HG03108 (cell line): ENCODE measurements at regions not wholly inside any gene's neighbourhood (a gene's known extent, or its start where the extent isn't known, plus 50 kb on each side); places are given as distances from the start of the nearest gene placed in this dataset.

Source experiments
- ATAC-seq: cut with Tn5 transposase; IDR thresholded peaks from one replicate; pipeline ENCODE4 v1.9.1; 2021; ENCODE audit warnings: moderate library complexity; ENCODE audit not compliant: unreplicated experiment

DNA sequence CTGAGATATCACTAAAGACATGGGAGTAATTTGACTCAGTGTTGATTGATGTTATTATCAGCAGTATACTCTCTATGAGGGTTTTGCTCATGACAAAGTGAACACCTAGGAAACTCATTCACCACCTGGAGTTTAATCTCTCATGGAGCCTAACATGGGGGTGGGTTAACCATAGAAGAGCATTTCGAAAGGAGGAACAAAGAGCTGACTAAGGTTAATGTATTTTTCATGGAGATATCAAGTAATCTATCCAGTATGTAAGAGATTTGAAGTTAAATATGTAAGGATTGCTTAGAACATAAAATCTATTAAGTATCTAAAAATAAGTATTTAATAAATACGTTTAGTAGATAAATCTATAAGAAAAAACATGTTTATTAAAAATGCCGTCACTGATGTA is 917.8 kb downstream of the EPHA4 start:
- no peak for ATAC-seq

DNA sequence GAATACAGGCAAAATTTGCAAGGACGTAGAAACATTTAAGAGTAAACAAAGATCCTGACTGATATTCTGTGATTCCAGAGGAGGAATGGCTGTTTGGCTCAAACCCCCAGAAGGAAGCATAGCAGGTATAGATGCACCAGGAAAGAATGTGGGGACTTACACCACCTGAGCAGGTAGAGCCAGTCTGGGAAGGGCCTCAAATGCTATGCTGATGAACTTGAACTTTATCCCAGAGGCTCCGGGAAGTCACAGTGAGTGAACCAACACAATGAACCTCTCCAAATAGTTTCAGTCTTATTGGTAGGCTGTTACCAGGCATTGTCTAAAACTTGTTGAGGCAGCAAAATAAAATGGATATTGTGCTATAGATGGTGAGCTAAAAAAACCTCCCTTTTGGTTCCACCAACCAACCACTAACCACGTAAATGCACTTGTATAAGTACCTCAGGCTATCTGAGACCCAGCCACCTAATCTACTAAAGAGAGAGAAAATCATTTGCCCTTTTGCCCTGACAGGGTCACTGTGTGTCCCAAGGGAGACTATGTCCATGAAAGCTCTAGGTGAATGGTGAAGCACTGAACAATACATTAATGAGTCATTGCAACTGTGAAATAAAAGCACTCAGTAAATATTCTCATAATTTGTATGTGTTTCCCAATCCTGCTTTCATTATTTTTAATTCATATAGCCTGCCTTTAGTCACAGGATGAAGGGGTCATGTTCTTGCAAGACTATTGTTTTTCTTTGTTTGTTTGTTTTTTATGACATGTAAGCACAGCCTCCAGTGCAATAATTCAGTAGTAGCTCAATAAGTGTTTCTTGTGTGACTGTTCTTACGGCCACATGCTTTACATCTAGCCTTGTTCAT is 911.6 kb downstream of the EPHA4 start:
- no peak for ATAC-seq

DNA sequence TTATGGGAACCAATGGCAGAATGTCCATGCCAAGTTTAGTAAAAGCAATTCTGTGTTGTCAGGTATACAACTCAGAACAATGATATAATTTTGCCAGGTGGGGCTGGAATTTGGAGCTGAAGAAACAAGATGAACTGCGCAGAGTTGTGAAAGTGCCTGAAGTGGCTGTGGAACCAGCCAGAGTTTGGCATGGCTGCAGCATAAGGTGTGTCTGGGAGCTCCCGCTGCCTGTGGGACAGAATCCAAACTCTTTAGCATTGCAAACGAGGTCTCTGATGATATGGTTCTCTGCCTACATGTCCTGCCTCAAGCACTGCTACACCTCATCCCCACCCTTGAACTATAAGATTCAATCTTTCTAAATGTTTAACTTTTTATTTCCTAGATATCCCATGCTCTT is 909.7 kb downstream of the EPHA4 start:
- no peak for ATAC-seq

DNA sequence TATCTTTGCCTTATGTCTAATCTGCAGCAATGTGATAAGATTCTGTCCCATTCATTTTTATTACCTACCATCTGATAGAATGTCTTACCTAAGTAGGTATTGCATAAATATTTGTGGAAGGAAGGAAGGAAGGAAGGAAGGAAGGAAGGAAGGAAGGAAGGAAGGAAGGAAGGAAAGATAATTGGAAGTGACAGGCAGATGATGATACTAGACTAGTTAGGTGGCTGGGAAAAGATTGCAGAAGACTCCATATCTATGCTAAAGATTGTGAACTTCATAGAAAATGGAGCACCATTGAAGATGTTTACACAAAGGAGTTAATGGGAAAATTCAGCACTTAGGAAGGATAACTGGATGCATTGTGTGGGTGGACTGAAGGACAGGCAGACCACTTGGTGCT is 909.0 kb downstream of the EPHA4 start:
- ATAC-seq: no peak

DNA sequence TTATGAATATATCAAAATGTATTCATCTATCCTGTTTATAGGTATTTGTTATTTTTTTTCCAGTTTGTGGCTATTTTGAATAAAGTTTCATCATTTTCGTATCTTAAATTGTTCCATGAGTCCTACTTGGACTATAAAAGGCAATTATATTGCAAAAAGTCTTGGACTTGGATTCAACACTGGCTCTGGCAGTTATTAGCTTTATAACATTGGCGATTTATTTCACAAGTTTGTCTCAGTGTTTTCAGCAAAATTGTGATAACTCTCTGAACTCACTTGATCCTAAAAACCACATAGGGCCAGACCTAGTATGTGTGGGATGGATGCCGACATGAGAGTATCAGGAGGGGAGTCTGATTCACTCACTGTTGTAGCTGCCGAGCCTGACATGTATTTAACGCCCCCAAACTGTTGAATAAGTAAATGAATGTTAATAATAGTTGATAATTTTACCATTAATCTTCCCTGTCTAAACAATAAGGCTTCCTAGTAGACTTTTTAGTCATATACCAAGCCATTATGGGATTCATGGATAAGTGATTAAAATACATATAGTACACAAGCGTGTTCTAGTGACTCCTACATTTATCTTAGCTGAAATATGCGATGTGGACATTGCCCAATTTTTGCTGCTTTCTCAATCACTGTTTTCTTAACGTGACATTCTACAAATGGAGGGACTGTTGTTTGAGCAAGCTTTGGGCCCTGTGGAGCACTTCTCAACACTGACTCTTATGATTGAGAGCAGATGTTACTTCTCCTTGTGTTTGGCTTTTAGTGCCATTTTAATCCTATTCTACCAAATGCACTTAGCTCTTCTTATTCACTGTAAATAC is 907.6 kb downstream of the EPHA4 start:
- no peak for ATAC-seq

DNA sequence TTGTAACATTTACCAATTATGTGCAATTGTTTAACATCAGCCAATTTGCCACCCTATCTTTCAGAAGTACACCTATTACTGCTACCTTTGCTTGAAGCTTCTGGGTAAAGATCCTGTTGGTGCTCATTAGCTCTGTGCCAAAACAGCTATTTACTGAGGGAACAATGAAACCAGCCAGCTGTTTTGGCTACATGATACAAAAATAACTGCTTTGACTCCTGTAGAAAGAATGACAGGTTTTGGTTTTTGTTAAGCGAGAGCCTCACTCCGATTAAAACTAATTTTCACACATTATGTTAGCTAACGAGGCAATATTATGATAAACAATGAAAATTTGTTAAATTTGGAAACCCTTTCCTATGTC is 907.0 kb downstream of the EPHA4 start:
- ATAC-seq: no peak

DNA sequence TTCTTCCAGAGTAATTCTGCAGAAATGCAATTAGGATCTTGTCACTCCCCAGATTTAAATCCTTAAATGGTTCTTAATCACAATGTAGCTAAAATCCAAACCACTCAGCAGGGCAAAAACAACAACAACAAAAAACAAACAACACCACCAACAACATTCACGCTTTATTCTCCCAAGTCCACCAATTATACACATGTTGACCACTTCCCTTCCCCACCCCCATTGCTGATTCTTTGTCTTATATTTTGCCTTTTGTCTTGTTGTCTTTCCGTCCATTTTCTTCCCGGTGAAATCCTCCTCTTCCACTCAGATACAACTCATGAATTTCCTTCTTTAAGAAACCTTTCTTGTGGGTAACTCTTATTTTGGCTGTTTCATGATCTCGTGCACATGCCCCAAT is 902.8 kb downstream of the EPHA4 start:
- ATAC-seq: no peak

DNA sequence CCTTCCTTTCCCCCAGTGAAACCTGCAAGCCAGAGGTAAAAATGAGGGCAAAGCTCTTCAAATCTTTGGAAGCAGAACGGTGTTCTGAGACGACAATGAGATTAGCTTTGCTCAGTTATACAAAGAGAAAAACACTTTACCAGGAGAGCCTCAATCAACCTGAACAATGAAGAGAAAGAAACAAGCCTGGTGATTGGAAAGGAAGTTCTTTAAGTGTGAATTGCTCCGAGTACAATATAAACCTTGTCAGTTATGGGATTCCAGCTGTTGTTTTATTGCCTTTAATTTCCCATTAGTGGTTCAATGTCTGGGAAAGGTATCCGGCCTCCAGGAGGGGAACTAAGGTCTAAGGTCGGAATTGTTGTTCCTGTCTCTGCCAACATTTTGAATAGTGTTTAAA is 901.6 kb downstream of the EPHA4 start:
- no peak for ATAC-seq

DNA sequence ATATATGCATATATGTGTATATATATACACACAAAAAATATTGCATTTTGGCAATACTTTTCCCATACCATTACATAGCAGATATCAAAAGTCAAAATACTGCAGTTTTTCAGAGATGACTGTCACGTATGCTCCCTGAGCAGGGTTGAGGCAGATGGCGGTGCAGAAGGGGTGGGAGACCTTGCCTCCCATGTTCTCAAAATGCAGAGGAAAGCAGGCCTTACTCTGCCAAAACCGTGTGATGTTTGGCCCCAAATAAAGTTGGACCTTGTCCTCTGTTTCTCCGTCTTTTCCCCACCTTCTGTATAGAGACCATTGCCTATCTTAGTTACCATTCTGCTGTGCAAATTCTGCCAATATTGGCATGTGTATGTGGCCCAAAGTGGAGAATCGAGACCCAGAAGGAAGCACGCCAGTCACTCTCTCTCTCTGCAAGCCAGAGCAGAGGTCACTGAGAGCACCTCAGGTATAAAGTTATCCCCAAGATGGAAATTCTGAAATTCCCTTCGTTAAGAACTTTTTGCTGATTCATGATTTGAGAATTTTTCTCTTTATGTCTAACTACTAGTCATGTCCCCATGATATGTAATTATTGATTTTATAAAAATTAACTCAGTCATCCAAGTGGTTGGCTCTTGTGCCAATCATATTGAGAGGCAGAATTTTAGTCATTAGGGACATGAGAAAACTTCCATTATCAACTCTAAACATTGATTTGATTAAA is 898.8 kb downstream of the EPHA4 start:
- ATAC-seq: no peak

DNA sequence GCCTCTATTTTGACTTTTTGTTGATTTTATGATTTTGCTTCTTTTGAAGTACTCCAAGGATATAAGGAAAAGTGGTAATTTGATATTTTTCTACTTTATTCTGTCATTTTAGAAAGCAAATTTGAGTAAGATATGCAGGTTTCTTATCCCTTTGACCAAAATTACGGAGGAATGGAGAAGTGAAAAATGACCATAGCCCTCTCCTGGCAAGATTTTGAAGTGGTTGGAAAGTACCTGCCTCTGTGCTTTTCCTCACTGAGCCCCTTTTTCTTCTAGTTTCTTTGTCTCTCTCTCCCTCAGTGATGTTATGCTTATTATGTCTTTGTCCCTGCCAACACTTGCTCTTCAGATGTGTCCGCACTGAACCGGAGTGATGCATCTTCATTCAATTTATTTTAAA is 898.1 kb downstream of the EPHA4 start:
- no peak for ATAC-seq

DNA sequence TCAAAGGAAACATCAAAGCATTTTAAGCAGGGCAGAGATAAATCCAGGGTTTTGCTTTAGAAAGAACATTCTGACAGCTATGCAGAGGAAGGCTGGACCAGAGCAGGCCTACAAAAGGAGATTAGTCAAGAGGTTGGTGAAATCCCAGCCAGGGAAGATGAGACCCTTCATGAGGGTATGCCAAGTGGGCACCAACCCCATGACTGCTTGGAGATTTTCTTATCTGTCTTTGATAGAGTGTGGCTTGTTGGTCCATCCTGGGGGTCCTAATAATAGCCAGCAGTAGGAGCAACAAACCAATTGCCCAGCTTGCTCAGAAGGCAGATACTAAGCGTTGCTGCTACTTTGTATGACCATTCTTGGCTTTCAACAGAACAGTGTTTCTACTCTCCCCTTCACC is 895.4 kb downstream of the EPHA4 start:
- ATAC-seq: no peak

DNA sequence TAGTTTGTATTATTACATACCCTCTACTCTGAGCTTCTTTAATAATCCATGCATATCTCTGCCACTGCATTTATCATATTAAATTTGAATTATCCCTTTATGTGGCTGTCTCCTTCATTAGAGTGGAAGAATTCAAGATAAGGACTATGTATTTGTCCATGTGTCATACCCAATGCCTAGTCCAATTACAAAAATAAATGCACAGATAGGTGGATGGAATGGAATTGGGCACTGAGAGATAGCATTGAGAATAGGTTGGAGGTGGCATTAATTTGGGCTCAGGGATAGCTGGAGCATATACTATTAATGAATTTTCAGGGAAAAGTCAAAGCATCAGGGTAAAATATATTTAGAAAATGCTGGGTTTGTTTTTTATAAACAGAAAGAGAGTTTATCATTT is 893.2 kb downstream of the EPHA4 start:
- ATAC-seq: no peak

DNA sequence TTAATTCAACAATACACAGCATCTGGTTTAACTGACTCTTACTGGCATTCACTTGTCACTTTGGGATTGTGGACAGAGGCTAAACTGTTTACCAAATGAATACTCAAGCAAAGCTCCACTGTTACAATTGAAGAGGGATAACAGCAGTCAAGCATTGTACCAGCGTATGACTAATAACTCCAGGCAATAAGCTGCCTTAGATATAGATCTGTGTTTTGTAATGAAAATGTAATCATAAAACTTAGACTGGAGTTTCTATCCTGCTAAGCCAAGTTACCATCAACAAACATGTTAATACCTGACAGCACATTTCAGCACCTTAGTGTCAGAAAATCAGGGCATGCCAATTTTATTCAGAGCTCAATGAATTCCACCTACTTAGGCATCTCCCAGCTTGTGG is 889.5 kb downstream of the EPHA4 start:
- ATAC-seq: no peak

DNA sequence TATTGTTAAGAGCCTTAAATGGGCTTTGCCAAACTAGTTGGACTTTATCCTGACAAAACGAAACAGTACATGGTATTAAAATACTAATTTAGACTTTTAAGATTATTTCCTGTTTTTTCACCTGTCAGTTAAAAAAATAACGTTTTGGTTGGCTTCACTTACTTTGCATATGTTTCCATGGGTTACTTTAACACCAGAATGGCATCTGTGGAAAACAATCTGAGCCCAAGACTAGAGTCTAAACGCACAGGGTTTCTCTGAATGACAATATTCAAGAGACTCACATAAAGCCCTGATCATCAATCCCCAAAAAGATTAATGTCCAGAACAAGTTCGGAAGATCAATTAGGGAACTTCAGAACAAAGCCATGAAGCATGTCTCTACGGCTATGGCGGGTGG is 888.0 kb downstream of the EPHA4 start:
- ATAC-seq: no peak

DNA sequence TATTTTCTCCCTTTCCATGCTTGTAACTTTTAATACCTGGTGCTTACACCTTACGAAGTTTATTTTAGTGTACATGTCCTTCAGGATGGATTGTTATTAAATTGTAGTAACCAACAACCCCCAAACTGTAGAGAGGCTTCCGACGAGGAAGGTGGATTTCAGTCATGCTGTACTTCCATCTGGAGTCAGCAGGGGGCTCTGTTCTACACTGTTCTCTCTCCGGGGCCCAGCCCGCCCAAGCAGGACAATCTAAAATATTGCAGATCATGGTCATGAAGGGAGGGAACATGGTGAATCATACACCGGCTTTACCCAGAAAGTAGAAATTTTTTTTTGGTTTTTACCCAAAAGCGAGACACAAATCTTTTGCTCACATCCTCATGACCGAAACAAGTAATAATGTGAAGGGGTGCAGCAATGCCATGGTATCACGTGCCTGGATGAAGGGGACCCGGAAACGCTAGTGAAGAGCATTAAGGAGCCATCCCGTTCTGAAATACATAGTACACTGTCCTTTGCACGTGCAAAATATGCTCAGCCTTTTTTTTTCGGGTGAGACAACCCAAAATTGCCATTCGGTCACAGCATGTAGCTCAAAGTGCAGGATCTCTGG is 884.8 kb downstream of the EPHA4 start:
- peak; percentile 70 for ATAC-seq

DNA sequence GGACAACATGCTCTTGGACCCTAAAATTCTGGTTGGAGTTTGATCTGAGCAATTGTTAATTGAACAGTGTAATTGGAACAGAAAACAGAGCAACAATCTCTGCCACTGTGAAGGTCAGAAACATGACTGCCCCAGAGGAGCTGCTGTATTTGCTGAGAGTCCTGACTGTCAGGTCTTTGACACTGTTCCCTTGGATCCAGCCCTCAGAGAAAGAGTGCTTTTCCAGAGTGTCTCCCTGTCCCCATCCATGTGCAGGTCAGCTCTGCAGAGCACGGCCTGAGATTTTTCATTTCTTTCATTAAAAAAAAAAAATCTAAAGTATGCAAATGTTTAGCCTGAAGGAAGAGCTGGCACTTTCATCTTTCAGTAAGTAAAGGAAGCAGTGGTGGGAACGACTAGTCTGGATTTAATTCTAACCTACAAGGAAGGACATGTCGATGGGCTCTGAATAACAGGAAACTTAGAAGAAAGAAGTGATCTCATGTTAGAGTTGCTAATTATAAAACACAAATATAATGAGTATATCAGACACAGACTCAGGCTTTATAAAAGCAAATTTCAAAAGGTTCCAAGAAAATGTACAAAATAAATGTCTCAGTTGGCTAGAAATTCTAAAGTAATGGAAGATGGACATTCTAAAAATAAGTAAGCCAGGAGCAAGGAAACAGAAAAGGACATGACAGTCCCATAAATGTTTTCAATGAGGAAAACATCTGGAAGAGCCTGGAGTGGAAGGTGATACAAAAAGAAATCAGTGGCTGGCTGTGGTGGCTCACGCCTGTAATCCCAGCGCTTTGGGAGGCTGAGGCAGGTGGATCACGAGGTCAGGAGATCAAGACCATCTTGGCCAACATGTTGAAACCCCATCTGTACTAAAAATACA is 876.5 kb downstream of the EPHA4 start:
- ATAC-seq: no peak

DNA sequence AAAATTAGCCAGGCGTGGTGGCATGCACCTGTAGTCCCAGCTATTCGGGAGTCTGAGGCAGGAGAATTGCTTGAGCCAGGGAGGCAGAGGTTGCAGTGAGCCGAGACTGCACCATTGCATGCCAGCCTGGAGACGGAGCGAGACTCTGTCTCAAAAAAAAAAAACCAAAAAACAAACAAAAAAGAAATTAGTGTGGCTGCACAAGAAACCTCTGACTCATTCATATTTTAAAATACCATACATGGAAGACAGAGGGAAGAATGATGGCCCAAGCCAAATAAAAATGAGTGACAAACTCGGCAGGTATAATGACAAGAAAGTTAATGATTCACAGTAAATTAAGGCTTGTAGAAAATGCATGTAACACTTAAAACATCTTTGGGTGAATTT is 875.8 kb downstream of the EPHA4 start:
- ATAC-seq: no peak

DNA sequence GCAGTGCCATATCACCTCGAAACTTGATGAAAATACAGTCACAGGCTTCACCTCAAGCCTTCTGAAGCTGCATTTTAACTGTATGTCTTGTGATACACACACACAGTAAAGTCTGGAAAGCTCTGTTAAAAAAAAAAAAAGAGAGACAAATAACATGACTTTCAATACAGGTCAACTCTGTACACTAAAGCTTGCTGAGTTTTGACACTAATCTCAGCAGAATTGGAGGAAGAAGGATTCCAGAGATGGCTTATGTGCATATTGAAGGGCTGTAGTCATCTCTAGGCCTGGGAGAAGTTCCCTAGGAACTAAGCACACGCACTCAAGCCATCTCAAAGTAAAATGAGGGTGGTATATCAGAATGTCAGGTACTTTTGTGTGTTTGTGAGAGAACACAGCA is 875.1 kb downstream of the EPHA4 start:
- ATAC-seq: no peak

DNA sequence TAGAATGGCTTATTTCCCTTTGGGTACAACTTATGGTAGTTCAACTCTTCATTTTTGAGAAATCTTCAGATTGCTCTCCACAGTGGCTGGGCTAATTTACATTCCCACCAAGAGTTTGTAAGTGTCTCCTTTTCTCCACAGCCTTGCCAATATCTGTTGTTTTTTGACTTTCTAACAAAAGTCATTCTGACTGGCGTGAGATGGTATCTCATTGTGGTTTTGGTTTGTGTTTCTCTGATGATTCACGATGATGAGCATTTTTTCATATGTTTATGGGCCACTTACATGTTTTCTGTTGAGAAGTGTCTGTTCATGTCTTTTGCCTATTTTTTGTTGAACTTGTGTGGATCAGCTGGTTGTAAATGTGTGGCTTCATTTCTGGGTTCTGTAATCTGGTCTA is 871.0 kb downstream of the EPHA4 start:
- no peak for ATAC-seq

DNA sequence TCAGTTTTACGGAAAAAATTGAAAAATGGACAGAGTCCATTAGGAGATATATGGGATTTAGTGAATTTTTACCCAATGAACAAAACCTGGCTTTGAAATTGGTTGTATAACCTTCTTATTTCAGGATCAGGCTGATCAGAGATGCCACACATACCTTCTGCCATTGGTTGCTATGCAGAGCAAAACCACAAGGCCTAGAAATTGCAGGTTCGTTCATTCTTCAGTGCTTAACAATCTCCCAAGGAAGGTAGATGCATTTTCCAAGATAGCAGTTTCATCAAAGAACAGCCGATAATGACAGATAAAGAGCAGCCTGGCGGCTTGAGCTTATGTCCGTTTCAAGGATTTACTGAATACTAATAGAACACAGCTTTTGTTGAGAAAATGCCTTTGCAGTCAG is 868.8 kb downstream of the EPHA4 start:
- no peak for ATAC-seq
